Trophoblast cell (in vitro differentiated cells and primary cell): ENCODE measurements at regions not wholly inside any gene's neighbourhood (a gene's known extent, or its start where the extent isn't known, plus 50 kb on each side); places are given as distances from the start of the nearest gene placed in this dataset.

Experiments used
- DNase-seq, 2 donors: peaks; one replicate each; pipeline ENCODE4 v3.0.0-alpha.2; 2016
- H2AFZ ChIP-seq: 2 replicates; pipeline ENCODE4 v1.6.1; 2013; ENCODE audit warnings: low read length, moderate library complexity, mild to moderate bottlenecking; ENCODE audit not compliant: insufficient read depth, poor library complexity
- H2AK5ac ChIP-seq: 2 replicates; pipeline ENCODE4 v1.6.1; 2013; ENCODE audit warnings: mild to moderate bottlenecking, low read length
- H2BK120ac ChIP-seq: 2 replicates; pipeline ENCODE4 v1.6.1; 2013; ENCODE audit warnings: low read length, mild to moderate bottlenecking, moderate library complexity; ENCODE audit not compliant: insufficient read depth, poor library complexity
- H2BK12ac ChIP-seq: 2 replicates; pipeline ENCODE4 v1.6.1; 2013; ENCODE audit warnings: mild to moderate bottlenecking, low read length, moderate library complexity
- H2BK5ac ChIP-seq: 2 replicates; pipeline ENCODE4 v1.6.1; 2013; ENCODE audit warnings: low read length, low read depth, moderate library complexity, mild to moderate bottlenecking; ENCODE audit not compliant: poor library complexity
- H3K14ac ChIP-seq: 2 replicates; pipeline ENCODE4 v1.6.1; 2013; ENCODE audit warnings: mild to moderate bottlenecking, low read length
- H3K18ac ChIP-seq: 2 replicates; pipeline ENCODE4 v1.6.1; 2013; ENCODE audit warnings: mild to moderate bottlenecking, low read length
- H3K23ac ChIP-seq: 2 replicates; pipeline ENCODE4 v1.6.1; 2013; ENCODE audit warnings: low read length
- H3K27ac ChIP-seq: 2 replicates; pipeline ENCODE4 v1.5.1; 2013; ENCODE audit warnings: low read depth, mild to moderate bottlenecking, inconsistent platforms, low read length, moderate library complexity
- H3K27me3 ChIP-seq: 2 replicates; pipeline ENCODE4 v1.6.1; 2013; ENCODE audit warnings: inconsistent platforms, mild to moderate bottlenecking, low read length, moderate library complexity; ENCODE audit not compliant: insufficient read depth
- H3K36me3 ChIP-seq, 2 experiments: 1 replicate in 1 of 2; 2 replicates in 1 of 2; pipeline ENCODE4 v1.6.1; 2013; ENCODE audit warnings: low read length in 2 of 2, mild to moderate bottlenecking in 2 of 2, moderate library complexity in 1 of 2; ENCODE audit not compliant: insufficient read depth in 2 of 2, control insufficient read depth in 1 of 2
- H3K4ac ChIP-seq: 2 replicates; pipeline ENCODE4 v1.6.1; 2013; ENCODE audit warnings: low read depth, mild to moderate bottlenecking, low read length, moderate library complexity
- H3K4me1 ChIP-seq, 2 experiments: 1 replicate in 1 of 2; 2 replicates in 1 of 2; pipeline ENCODE4 v1.6.1; 2013; ENCODE audit warnings: low read length in 2 of 2, mild to moderate bottlenecking in 2 of 2, moderate library complexity in 1 of 2; ENCODE audit not compliant: insufficient read depth in 2 of 2, control insufficient read depth in 1 of 2
- H3K4me2 ChIP-seq: 2 replicates; pipeline ENCODE4 v1.6.1; 2013; ENCODE audit warnings: inconsistent platforms, mild to moderate bottlenecking, low read length, moderate library complexity
- H3K4me3 ChIP-seq: 2 replicates; pipeline ENCODE4 v1.5.1; 2013; ENCODE audit warnings: mild to moderate bottlenecking, low read depth, low read length, inconsistent platforms
- H3K79me1 ChIP-seq: one replicate; pipeline ENCODE4 v1.6.1; 2013; ENCODE audit warnings: low read length
- H3K79me2 ChIP-seq: 2 replicates; pipeline ENCODE4 v1.6.1; 2013; ENCODE audit warnings: low read length, mild to moderate bottlenecking; ENCODE audit not compliant: control insufficient read depth, insufficient read depth, poor library complexity
- H3K9ac ChIP-seq: 2 replicates; pipeline ENCODE4 v1.6.1; 2013; ENCODE audit warnings: mild to moderate bottlenecking, low read length
- H3K9me3 ChIP-seq: 2 replicates; pipeline ENCODE4 v1.6.1; 2013; ENCODE audit warnings: low read depth, mild to moderate bottlenecking, control low read depth, inconsistent platforms, low read length; ENCODE audit not compliant: insufficient read depth
- H4K12ac ChIP-seq: 2 replicates; pipeline ENCODE4 v1.6.1; 2013; ENCODE audit warnings: low read depth, mild to moderate bottlenecking, low read length, moderate library complexity
- H4K8ac ChIP-seq: 2 replicates; pipeline ENCODE4 v1.6.1; 2013; ENCODE audit warnings: low read depth, mild to moderate bottlenecking, low read length, moderate library complexity
- H4K91ac ChIP-seq: one replicate; pipeline ENCODE4 v1.6.1; 2013; ENCODE audit warnings: low read depth, mild to moderate bottlenecking, low read length, moderate library complexity
- WGBS: extraction: QIAGEN DNeasy Blood & Tissue Kit; methylation state at CpG from one replicate; pipeline ENCODE4 v1.1.7; 2013; ENCODE audit warnings: missing lambda C conversion rate; ENCODE audit not compliant: insufficient read length, insufficient coverage; ENCODE audit errors: extremely low coverage; 5-methylcytosine and 5-hydroxymethylcytosine counted together

- no peaks in the 10 kb centered on the region for H3K79me2 ChIP-seq
- H3K4ac ChIP-seq: no peak overlapping the region
- no peak overlapping the region for H2BK120ac ChIP-seq
- H3K4me1 ChIP-seq: no peaks in the 10 kb centered on the region
- H3K79me1 ChIP-seq: no peaks in the 10 kb centered on the region
- no peak for DNase-seq
- H3K9me3 ChIP-seq: no peaks in the 10 kb centered on the region
- H4K91ac ChIP-seq: no peak overlapping the region
- H3K36me3 ChIP-seq: no peaks in the 10 kb centered on the region
- no peak overlapping the region for H3K23ac ChIP-seq
- no peak overlapping the region for H2BK12ac ChIP-seq
- H4K8ac ChIP-seq: no peak overlapping the region
- H3K4me2 ChIP-seq: no peak overlapping the region
- no peak overlapping the region for H4K12ac ChIP-seq
- no peak overlapping the region for H3K4me3 ChIP-seq
- no peak overlapping the region for H2AK5ac ChIP-seq
- no peak overlapping the region for H2BK5ac ChIP-seq
- H3K27ac ChIP-seq: no peak overlapping the region
- no peak overlapping the region for H3K9ac ChIP-seq
- H2AFZ ChIP-seq: no peak overlapping the region
- H3K18ac ChIP-seq: no peak overlapping the region
- H3K14ac ChIP-seq: no peak overlapping the region
- WGBS: no CpG with 5 or more reads among the region's 3 CpGs
- no peaks in the 10 kb centered on the region for H3K27me3 ChIP-seq
These were observed 1657.5 kb downstream of the SLITRK1 start for GRCh38 chr13:82224806-82225205.

DNA sequence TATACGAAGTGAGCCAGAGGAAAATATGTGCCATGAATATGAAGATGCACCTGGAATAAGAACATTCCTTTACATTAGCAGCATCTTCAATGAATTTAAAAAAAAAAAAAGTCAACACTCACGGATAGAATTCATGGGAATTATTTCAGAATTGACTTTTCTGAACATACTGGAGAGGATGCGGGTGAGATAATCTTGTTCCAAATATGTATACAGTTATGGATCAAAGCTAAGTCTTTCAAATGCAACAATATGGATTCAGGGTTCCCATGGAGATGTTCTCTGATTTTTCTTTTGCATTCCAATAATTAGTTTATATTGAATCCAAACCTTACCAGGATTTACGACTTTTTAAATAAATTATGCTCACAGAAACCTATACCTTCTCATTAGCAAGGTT, 1660.7 kb downstream of the SLITRK1 start:
- Histone ChIP-seq H2AFZ (no peak overlapping the region), H3K36me3 (no peaks in the 10 kb centered on the region), H3K4me1 (no peaks in the 10 kb centered on the region), H3K14ac (no peak overlapping the region), H2BK12ac (no peak overlapping the region), H3K4ac (no peak overlapping the region), H2BK120ac (no peak overlapping the region), H4K8ac (no peak overlapping the region), H3K27me3 (no peaks in the 10 kb centered on the region), H3K27ac (no peak overlapping the region), H3K9me3 (no peaks in the 10 kb centered on the region), H3K4me3 (no peak overlapping the region), H2BK5ac (no peak overlapping the region), H4K12ac (no peak overlapping the region), H3K9ac (no peak overlapping the region), H2AK5ac (no peak overlapping the region), H3K79me2 (no peaks in the 10 kb centered on the region), H3K4me2 (no peak overlapping the region), H3K79me1 (no peaks in the 10 kb centered on the region), H4K91ac (no peak overlapping the region), H3K23ac (no peak overlapping the region), H3K18ac (no peak overlapping the region)
- no CpG with 5 or more reads among the region's 4 CpGs for WGBS
- no peak for DNase-seq

GRCh38 chr13:82220641-82221040, 1661.6 kb downstream of the SLITRK1 start:
- H3K23ac ChIP-seq: no peak overlapping the region
- H3K9ac ChIP-seq: no peak overlapping the region
- H3K79me1 ChIP-seq: no peaks in the 10 kb centered on the region
- WGBS: no CpG with 5 or more reads among the region's 2 CpGs
- H4K8ac ChIP-seq: no peak overlapping the region
- H2BK5ac ChIP-seq: no peak overlapping the region
- H3K4me3 ChIP-seq: no peak overlapping the region
- H3K14ac ChIP-seq: no peak overlapping the region
- no peak overlapping the region for H3K27ac ChIP-seq
- H2AK5ac ChIP-seq: no peak overlapping the region
- H2AFZ ChIP-seq: no peak overlapping the region
- DNase-seq: no peak
- no peak overlapping the region for H4K12ac ChIP-seq
- H2BK120ac ChIP-seq: no peak overlapping the region
- H2BK12ac ChIP-seq: no peak overlapping the region
- H3K4me2 ChIP-seq: no peak overlapping the region
- no peak overlapping the region for H4K91ac ChIP-seq
- no peak overlapping the region for H3K4ac ChIP-seq
- H3K9me3 ChIP-seq: no peaks in the 10 kb centered on the region
- no peaks in the 10 kb centered on the region for H3K36me3 ChIP-seq
- no peak overlapping the region for H3K18ac ChIP-seq
- no peaks in the 10 kb centered on the region for H3K4me1 ChIP-seq
- no peaks in the 10 kb centered on the region for H3K27me3 ChIP-seq
- H3K79me2 ChIP-seq: no peaks in the 10 kb centered on the region

DNA sequence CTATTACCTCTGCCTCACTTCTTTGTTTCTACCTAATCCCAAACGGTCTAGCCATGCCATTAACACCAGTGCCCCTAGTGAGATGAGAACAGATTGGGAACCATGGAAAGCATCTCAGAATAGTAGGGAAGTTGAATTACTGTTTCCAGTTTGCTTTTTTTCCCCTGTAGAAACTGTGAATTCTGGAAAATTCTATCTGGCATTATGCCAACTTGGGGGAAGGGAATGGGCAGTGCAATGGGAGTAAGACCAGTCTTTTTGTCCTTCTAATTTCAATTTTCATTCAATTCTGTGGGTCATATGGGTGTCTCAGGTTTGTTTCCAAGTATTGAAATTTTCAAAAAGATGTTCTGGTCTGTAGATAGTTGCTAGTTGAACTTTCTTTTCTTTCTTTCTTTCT, 1666.1 kb downstream of the SLITRK1 start:
- H3K79me1 ChIP-seq: no peaks in the 10 kb centered on the region
- H2BK12ac ChIP-seq: no peak overlapping the region
- H3K4me1 ChIP-seq: no peaks in the 10 kb centered on the region
- H3K27ac ChIP-seq: no peak overlapping the region
- H3K4me3 ChIP-seq: no peak overlapping the region
- no peak for DNase-seq
- H3K14ac ChIP-seq: no peak overlapping the region
- no peak overlapping the region for H4K91ac ChIP-seq
- H2AK5ac ChIP-seq: no peak overlapping the region
- H3K36me3 ChIP-seq: no peaks in the 10 kb centered on the region
- WGBS: no CpG with 5 or more reads among the region's 1 CpG
- H3K4me2 ChIP-seq: no peak overlapping the region
- no peaks in the 10 kb centered on the region for H3K9me3 ChIP-seq
- no peaks in the 10 kb centered on the region for H3K27me3 ChIP-seq
- H3K9ac ChIP-seq: no peak overlapping the region
- H3K79me2 ChIP-seq: no peaks in the 10 kb centered on the region
- H3K23ac ChIP-seq: no peak overlapping the region
- no peak overlapping the region for H2AFZ ChIP-seq
- no peak overlapping the region for H3K4ac ChIP-seq
- no peak overlapping the region for H4K12ac ChIP-seq
- H2BK5ac ChIP-seq: no peak overlapping the region
- no peak overlapping the region for H4K8ac ChIP-seq
- no peak overlapping the region for H2BK120ac ChIP-seq
- H3K18ac ChIP-seq: no peak overlapping the region

DNA sequence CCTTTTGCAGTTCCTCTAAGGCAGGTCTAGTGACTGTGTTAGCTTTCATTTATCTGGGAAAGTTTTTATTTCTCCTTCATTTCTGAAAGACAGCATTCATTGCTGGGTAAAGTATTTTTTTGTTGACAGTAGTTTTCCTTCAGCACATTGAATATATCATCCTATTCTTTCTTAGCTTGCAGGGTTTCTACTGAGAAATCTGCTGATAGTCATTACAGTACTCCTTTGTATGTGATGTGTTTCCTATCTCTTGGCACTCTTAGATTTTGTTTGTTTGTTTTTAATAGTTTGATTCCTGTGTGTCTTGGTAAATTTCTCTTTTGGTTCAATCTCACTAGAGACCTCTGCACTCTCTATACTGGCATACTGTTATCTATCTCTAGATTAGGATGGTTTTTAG, 1667.9 kb downstream of the SLITRK1 start:
- Histone ChIP-seq H4K8ac (no peak overlapping the region), H3K4me1 (no peaks in the 10 kb centered on the region), H3K27me3 (no peaks in the 10 kb centered on the region), H3K9ac (no peak overlapping the region), H3K4me2 (no peak overlapping the region), H2BK120ac (no peak overlapping the region), H3K36me3 (no peaks in the 10 kb centered on the region), H2AK5ac (no peak overlapping the region), H3K79me1 (no peaks in the 10 kb centered on the region), H3K79me2 (no peaks in the 10 kb centered on the region), H4K91ac (no peak overlapping the region), H3K4me3 (no peak overlapping the region), H3K23ac (no peak overlapping the region), H3K14ac (no peak overlapping the region), H3K27ac (no peak overlapping the region), H3K18ac (no peak overlapping the region), H3K9me3 (no peaks in the 10 kb centered on the region), H2AFZ (no peak overlapping the region), H4K12ac (no peak overlapping the region), H2BK5ac (no peak overlapping the region), H2BK12ac (no peak overlapping the region), H3K4ac (no peak overlapping the region)
- DNase-seq: no peak
